ENCODE measurements at regions not wholly inside any gene's neighbourhood (a gene's known extent, or its start where the extent isn't known, plus 50 kb on each side); places are given as distances from the start of the nearest gene placed in this dataset.

DNA sequence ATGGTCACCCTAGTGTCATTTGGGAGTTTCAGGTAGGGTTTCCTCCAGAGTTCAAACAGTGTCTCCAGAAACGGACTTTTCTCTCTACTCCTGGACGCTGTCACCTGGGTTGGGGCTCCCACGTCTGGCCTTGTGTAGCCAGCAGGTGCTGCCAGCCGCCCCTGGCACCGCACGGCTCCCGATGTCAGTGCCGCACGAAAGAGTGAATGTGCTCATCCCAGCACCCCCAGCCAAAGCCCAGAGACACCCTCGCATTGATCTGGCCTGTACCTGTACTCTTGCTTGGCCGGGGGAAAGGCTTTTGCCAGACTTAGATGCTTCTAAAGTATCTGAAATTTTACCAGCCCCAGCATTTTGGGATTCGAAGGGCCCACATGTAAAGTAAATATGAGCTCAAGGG, 351.9 kb downstream of the C16orf95 start:
- Histone ChIP-seq H4K20me1 (ENCODE audit: insufficient read depth, low read length) (no peaks in the 10 kb centered on the region), H3K4me3 (ENCODE audit: low read depth, low read length, poor library complexity, severe bottlenecking) (no peak overlapping the region), H3K9me2 (ENCODE audit: insufficient read depth, low read length) (no peaks in the 10 kb centered on the region), H3K4me2 (ENCODE audit: low read length) (no peak overlapping the region), H3K79me2 (ENCODE audit: insufficient read depth, low read depth, low read length) (no peaks in the 10 kb centered on the region), H3K36me3 (ENCODE audit: insufficient read depth, low read length) (no peaks in the 10 kb centered on the region), H2AFZ (ENCODE audit: low read length) (no peak overlapping the region), H3K4me1 (ENCODE audit: insufficient read depth, low read length, poor library complexity, severe bottlenecking) (no peaks in the 10 kb centered on the region), H3K27ac (ENCODE audit: low read depth, low read length, poor library complexity, severe bottlenecking) (no peak overlapping the region), H3K9me3 (ENCODE audit: low read length) (no peaks in the 10 kb centered on the region)
- intact Hi-C loops (cut with micrococcal nuclease; ENCODE audit: unreplicated experiment) = no loop called here
- no TSS peak for BruUV-seq (replicated peaks)
- ChIA-PET POLR2A (interaction anchor here (0.8 kb wide), 1 partner anchor 8 kb away, joined by 3 read pairs; no protein-coding TSS in a partner anchor), CTCF (ENCODE audit: unreplicated experiment) (no interaction called here)
- DNase-seq (ENCODE audit: low spot score) = no peak
- no peak for TF ChIP-seq EZH2phosphoT487 (IDR thresholded peaks at IDR 0.05; ENCODE audit: borderline replicate concordance, low read depth, low read length)
- TF ChIP-seq, protein P1, sequence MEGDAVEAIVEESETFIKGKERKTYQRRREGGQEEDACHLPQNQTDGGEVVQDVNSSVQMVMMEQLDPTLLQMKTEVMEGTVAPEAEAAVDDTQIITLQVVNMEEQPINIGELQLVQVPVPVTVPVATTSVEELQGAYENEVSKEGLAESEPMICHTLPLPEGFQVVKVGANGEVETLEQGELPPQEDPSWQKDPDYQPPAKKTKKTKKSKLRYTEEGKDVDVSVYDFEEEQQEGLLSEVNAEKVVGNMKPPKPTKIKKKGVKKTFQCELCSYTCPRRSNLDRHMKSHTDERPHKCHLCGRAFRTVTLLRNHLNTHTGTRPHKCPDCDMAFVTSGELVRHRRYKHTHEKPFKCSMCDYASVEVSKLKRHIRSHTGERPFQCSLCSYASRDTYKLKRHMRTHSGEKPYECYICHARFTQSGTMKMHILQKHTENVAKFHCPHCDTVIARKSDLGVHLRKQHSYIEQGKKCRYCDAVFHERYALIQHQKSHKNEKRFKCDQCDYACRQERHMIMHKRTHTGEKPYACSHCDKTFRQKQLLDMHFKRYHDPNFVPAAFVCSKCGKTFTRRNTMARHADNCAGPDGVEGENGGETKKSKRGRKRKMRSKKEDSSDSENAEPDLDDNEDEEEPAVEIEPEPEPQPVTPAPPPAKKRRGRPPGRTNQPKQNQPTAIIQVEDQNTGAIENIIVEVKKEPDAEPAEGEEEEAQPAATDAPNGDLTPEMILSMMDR (conservative IDR thresholded peaks at IDR 0.05; ENCODE audit: low read length) = no peak

DNA sequence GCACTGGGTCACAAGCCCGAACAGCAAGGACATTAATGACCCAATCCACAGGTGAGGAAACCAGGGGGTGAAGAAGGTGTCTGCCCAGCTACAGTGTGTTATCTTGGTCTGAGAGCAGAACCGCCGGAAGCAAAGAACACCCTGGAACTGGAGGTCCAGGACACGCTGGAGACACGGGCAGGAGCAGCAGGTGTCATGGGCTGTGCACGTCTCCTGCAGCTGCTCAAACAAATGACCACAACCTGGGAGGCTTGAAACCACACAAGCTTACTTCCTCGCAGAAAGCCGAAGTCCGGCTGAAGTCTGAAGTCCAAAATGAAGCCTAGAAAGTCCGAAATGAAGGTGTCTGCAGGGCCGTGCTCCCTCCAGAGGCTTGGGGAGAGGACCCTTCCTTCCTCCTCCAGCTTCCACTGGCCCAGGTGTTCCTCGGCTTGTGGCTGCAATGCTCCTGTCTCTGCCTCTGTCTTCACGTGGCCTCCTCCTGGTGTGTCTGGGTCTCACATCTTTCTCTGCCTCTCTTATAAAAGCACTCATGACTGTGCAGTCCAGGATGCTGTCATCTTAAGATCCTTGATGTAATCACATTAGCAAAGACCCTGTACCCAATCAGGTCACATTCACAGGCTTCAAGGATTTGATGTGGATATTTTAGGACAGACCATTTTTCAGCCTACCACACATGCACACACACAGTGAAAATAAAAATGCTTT, 351.2 kb downstream of the C16orf95 start:
- CTCF ChIA-PET (ENCODE audit: unreplicated experiment) = no interaction called here
- no peaks in the 10 kb centered on the region for H3K79me2 ChIP-seq (ENCODE audit: insufficient read depth, low read depth, low read length)
- no peak for DNase-seq (ENCODE audit: low spot score)
- no peak overlapping the region for H3K4me2 ChIP-seq (ENCODE audit: low read length)
- no TSS peak for BruUV-seq (replicated peaks)
- POLR2A ChIA-PET = interaction anchor here (0.8 kb wide), 1 partner anchor 9 kb away, joined by 3 read pairs; no protein-coding TSS in a partner anchor
- H3K4me3 ChIP-seq (ENCODE audit: low read depth, low read length, poor library complexity, severe bottlenecking) = no peak overlapping the region
- TF ChIP-seq EZH2phosphoT487 (IDR thresholded peaks at IDR 0.05; ENCODE audit: borderline replicate concordance, low read depth, low read length) = no peak
- TF ChIP-seq, protein P1 (conservative IDR thresholded peaks at IDR 0.05; ENCODE audit: low read length) = no peak
- H3K9me3 ChIP-seq (ENCODE audit: low read length) = no peaks in the 10 kb centered on the region
- no peak overlapping the region for H3K27ac ChIP-seq (ENCODE audit: low read depth, low read length, poor library complexity, severe bottlenecking)
- H3K9me2 ChIP-seq (ENCODE audit: insufficient read depth, low read length) = no peaks in the 10 kb centered on the region
- no peaks in the 10 kb centered on the region for H3K36me3 ChIP-seq (ENCODE audit: insufficient read depth, low read length)
- H4K20me1 ChIP-seq (ENCODE audit: insufficient read depth, low read length) = no peaks in the 10 kb centered on the region
- intact Hi-C loops (cut with micrococcal nuclease; ENCODE audit: unreplicated experiment) = no loop called here
- H2AFZ ChIP-seq (ENCODE audit: low read length) = no peak overlapping the region
- H3K4me1 ChIP-seq (ENCODE audit: insufficient read depth, low read length, poor library complexity, severe bottlenecking) = no peaks in the 10 kb centered on the region

DNA sequence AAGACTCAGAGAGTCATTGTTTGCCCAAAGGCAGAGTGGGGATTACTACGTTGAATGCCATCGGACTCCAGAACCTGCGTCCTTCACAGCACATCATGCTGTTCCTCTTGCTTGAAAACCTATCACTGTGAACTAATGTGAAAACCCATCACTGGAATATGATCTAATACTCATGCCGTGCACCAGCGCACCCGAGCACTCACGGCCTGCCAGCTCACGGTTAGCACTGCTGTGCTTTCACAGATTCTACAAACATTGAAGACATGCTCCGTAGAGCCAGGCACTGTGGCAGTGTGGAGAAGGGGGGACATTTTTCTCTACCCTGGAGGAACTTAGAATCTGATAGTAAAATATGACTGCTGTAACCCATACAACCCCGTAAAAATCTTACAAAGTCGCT, 350.4 kb downstream of the C16orf95 start:
- BruUV-seq (replicated peaks) = no TSS peak
- Histone ChIP-seq H3K4me3 (ENCODE audit: low read depth, low read length, poor library complexity, severe bottlenecking) (no peak overlapping the region), H2AFZ (ENCODE audit: low read length) (no peak overlapping the region), H3K27ac (ENCODE audit: low read depth, low read length, poor library complexity, severe bottlenecking) (no peak overlapping the region), H3K4me2 (ENCODE audit: low read length) (no peak overlapping the region), H3K9me2 (ENCODE audit: insufficient read depth, low read length) (no peaks in the 10 kb centered on the region), H4K20me1 (ENCODE audit: insufficient read depth, low read length) (no peaks in the 10 kb centered on the region), H3K4me1 (ENCODE audit: insufficient read depth, low read length, poor library complexity, severe bottlenecking) (no peaks in the 10 kb centered on the region), H3K79me2 (ENCODE audit: insufficient read depth, low read depth, low read length) (no peaks in the 10 kb centered on the region), H3K36me3 (ENCODE audit: insufficient read depth, low read length) (no peaks in the 10 kb centered on the region), H3K9me3 (ENCODE audit: low read length) (no peaks in the 10 kb centered on the region)
- CTCF ChIA-PET (ENCODE audit: unreplicated experiment) = no interaction called here
- intact Hi-C loops (cut with micrococcal nuclease; ENCODE audit: unreplicated experiment) = no loop called here
- no peak for DNase-seq (ENCODE audit: low spot score)
- TF ChIP-seq, protein P1 (conservative IDR thresholded peaks at IDR 0.05; ENCODE audit: low read length) = no peak
- POLR2A ChIA-PET = no interaction called here

All from OCI-LY7 (cell line).